ENCODE measurements at regions not wholly inside any gene's neighbourhood (a gene's known extent, or its start where the extent isn't known, plus 50 kb on each side); places are given as distances from the start of the nearest gene placed in this dataset.

GRCh38 chr10:78301481-78301880 lies 267.8 kb downstream of the RPS24 start:
- DNase-seq: no peak

DNA sequence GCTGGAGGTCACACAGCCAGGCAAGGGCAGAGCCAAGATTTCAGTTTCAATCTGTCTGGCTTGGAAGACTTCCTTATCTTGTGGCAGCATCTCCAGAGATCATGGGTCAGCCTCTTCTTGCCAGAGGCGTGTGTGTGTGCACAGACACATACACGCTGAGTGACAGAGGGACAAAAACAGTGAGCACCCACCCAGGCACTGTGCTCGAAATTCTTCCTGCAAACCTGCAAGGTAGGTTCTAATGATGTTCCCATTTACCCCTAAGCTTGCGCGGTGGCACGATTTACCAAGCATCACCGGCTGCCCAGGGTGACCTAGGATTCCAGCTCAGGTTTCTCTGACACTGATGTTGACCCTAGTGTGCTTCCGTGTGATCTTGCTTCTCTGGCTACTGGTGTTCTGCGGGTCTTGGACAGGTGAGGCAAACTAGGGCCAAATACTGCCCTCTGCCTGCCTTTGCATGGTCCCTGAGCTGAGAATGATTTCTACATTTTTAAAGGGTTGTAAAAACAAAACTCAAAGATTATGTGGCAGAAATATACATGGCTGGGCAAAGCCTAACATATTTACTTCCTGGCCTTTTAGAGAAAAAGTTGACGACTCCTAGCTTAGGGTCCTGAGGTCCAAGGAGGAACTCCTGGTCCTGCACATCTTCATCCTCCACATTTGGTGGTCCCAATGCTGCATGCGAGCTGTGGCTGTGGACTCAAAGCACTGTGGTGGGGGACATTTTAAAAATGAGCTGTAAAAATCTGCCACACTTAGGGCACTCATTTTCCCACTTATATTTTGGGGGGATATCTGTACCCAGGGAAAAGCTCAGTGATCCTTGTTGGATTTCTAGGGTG lies 268.5 kb downstream of the RPS24 start:
- no peak for DNase-seq

DNA sequence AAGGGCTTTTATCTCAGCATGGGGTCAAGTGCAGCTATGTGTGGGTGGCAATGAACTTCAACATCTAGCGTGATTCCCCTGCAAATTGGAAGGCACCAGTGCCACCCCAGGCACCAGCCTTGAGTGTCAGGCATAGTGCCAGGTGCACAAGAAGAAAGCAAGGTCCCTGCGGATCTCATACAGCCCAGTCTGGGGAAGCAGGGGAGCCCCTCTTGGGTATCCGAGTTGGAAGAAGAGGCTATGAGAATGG lies 269.0 kb downstream of the RPS24 start:
- DNase-seq: no peak

GRCh38 chr10:78302989-78303854 lies 269.6 kb downstream of the RPS24 start:
- DNase-seq: peak; percentile 98

DNA sequence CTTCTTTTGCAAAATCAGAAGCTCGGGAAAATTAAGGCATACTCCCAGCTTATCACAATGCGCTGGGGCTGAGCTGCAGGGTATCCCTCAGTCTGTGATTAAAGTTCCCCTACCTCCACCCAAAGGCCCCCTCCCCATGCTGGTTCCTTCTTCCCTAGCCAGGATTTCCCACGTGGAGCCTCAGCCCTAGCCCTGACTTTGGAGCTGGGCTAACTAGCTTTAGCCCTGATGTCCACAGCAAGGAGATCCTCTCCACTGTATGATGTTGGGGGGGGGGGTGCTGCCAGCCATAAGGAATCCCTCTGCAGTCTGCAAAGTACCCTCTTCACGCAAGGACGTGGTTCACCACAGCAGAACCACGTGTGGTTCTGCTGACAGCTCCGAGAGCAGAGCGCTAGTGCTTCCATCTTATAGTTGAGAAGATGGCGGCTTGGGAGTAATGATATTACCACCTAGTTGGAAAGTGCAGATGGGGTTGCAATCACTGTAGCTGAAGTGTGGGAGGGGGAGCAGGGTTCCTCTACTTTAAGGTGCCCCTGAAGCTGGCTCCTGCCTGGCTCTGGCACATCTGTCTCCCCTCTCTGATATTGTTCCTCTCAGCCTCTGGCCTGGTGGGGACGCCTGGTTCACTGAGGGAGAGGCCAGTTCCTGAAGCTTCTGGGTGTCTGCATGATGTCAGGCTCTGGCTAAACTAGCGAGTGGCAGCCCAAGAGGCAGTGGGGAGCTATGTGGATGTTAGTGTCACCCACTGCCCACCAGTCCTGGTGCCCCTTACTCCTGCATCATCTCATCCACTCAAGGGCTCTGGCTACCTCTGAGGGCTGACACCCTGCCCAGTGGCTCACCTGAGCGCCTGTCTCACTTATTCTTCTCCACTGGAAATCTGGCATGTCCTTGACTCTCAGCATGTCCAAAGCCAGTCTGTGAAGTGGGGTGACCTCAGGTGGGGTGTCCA lies 270.7 kb downstream of the RPS24 start:
- no peak for DNase-seq

DNA sequence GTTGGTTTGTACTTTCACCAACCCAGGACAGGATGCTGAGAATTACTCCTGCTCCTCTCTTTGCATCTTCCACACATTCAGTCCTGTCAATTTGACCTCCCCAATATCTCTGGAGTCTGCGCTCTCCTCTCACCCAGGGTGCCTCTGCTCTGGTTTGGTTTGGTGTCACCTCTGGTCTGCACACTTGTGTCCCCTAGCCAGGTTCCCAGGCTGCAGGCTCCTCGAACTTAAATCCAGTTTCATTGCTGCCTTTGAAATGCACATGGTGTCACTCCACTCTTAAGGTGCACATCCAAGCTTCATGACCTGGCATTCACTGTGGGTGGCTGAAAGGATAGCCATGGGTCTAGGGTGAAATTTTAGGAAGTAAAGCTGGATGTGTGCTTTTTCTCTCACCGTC lies 271.6 kb downstream of the RPS24 start:
- no peak for DNase-seq

DNA sequence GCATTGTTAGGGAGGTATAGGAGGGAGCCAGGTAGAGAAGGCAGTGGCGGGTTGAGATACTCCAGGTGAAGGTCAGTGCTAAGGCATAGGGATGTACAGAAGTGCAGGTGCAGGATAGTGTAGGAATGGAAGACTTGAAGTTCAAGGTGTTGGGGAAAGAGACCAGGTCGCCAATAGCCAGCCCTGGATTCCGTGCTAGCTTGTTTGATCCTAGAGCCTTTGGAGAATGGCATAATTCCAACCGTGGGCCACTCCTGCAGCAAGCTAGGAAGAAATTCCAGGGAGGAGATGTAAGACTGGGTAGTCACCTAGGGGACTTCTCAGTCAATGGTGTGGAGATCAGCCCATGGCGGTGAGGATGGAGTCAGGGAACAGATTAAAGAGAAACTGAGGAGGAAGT lies 272.7 kb downstream of the RPS24 start:
- DNase-seq: no peak

DNA sequence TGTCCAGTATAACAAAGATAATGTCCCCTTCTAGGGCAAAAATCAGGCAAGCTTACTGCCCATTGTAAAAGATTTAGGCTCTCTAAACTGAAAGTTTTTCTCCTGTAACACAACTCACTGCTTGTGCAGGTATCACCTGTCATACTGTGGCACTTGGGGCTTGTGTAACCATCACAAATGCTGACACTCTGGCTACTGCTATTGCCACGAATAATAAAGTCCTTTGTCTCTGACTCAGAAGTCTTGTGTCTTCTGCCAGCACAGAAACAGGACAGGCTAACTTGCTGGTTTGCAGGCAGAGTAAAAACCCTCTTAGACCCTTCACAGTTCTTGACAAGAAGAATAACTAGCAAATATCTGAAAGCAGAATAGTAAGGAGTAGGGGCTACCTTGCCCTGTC lies 273.9 kb downstream of the RPS24 start:
- no peak for DNase-seq

DNA sequence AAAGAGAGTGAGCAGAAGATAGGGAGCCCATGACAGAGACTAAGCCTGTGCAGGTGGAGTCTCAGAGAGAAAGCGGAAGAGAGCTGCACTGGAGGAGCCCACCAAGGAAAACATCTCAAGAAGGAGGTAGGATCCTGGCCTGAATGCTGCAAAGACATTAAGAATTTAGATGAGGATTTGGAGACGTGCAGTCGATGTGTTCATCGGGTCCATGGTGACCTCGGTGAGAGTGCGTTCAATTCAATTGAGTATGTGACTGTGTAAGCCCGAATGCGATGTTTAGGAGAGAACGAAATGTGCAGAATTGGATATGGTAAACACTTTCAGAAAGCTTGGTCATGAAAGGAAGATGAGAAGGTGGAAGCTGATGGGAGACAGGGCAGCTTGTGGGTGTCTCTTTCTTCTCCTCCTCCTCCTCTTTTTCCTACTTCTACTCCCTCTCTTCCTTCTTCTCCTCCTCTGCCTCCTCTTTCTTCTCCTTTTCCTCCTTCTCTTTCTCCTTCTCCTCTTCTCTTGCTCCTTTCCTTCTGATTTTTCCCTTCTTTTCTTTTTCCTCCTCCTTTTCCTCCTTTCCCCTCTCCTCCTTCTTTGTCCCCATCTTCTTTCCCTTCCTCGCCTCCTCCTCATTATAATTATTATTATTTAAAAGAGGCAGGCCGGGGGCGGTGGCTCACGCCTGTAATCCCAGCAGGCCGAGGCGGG lies 276.0 kb downstream of the RPS24 start:
- no peak for DNase-seq

- DNase-seq: no peak
These were observed 276.9 kb downstream of the RPS24 start for GRCh38 chr10:78310481-78311080.

GRCh38 chr10:78312197-78313047 lies 278.8 kb downstream of the RPS24 start:
- DNase-seq: no peak

DNA sequence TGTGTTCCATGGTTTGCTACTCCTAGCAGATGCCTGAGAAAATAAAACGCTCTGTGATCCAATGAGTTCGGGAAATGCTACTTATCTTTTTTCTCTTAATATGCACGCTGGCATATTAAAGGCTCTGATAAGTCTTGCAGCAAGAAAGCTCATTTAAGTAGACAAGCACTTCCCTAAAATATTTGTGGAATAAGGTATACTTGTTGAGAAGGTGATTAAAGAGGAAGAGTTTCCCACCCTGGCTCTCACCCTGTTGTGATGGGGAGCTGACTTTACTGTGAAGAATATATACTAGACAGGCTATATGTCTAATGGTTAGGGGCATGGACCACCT lies 279.4 kb downstream of the RPS24 start:
- DNase-seq: no peak

DNA sequence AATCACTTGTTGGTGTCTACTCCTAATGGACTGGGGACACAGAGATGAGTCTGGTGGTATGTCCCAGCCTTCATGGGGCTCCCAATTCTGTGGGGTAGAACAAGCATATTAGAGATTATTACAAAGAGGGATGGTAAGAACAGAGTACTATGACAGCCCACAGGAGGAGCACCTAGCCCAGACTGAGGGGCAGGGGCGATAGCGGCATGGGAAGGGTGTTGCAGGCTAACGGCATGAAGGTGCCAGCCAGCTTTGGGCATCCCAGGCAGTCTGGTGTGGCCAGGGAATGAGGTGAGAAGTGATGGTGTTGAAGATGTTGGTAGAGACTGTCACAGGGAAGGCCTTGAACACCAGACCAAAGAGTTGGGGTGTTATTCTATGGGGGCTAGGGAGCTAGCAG lies 280.0 kb downstream of the RPS24 start:
- DNase-seq: no peak

- DNase-seq: no peak
These were observed 281.0 kb downstream of the RPS24 start for GRCh38 chr10:78314651-78315050.

GRCh38 chr10:78316451-78316931 lies 282.8 kb downstream of the RPS24 start:
- DNase-seq: no peak

DNA sequence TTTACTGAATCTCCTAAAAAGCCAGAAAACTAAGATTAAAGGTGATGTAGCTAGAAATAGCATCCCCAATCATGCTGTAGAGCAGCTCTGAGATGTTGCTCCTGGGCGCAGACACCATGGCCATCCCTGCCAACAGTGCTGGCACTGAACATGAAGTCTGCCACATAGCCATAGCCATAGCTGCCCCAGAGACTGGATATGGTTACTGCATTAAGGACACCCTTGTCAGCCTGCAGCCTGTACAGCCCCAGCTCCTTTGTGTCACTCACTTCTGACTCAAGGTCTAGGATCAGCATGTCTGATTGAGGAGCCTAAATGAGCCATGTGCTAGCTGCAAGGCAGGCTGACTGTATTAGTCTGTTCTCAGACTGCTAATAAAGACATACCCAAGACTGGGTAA lies 284.6 kb downstream of the RPS24 start:
- DNase-seq: no peak

DNA sequence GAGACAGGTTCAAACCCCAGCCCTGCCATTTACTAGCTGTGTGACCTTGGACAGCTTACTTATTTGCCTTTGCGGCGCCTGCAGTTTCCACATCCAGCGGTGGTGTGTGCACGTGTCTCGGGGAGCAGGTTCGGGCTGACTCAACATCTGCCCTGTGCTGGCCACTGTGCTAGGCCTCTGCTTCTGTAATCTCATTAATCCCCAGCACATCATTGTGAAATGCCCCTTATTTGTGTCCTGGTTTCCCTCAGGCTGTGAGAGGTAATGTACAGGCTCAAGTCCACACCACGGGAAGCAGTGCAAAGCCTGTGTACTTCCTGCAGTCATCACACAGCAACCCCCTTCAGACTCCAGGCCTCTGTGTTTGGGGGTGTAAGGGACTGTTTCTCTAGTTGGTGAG lies 285.7 kb downstream of the RPS24 start:
- no peak for DNase-seq

- no peak for DNase-seq
These were observed 286.2 kb downstream of the RPS24 start for GRCh38 chr10:78319841-78320240.

DNA sequence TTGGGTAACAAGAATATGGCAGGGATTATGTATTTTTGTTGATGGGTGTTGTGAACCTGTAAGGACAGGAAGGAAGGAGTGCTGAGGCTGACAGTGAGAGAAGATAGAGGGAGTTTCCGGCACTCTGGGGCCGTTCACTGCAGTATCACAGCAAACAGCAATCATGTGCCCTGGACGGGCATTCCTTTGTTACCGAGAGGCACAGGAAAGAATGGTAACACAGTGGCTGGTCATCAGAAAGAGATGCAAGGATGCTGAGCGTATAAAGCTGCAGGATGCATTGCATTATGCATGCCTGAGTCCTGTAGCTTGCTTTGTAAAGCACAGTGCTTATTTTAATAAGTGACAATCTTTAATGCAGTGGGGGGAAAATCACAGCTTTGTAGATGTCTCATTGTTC lies 286.8 kb downstream of the RPS24 start:
- DNase-seq: no peak

GRCh38 chr10:78321000-78321399 lies 287.3 kb downstream of the RPS24 start:
- DNase-seq: no peak

DNA sequence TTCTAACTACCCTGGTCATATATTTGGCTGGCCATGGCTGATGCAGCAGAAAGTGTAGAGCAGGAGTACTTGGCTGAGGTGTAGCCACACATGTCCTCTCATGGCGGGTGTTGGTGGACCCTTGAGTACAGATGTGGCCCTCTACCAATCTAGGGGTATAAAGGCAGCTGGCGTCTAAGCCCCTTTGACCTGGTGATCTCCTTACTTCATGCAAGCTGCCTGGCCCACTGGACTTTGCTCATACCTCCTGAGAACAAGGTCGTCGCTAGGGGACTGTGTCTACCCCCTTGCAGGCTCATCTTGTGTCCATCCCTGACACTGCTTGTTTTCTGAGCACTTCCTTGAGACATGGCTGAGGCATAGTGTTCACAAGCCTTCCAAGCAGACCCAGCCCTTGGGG lies 287.8 kb downstream of the RPS24 start:
- DNase-seq: no peak
